SK-N-SH treated with all-trans-retinoic acid at 6 μM for 48 hours (cell line): ENCODE measurements at regions not wholly inside any gene's neighbourhood (a gene's known extent, or its start where the extent isn't known, plus 50 kb on each side); places are given as distances from the start of the nearest gene placed in this dataset.

Experiments used
- ATAC-seq: fragments of 200-7000 bp; cut with Tn5 transposase; 3 replicates; pipeline ENCODE4 v1.9.1; 2020; ENCODE audit warnings: mild to moderate bottlenecking, moderate library complexity
- ARNTL ChIP-seq: fragments of 450-650 bp; formaldehyde crosslinking; IDR thresholded peaks from 2 replicates; pipeline ENCODE4 v1.5.0; 2020; ENCODE audit warnings: low read depth, mild to moderate bottlenecking, moderate library complexity, borderline replicate concordance
- BACH2 ChIP-seq: fragments of 250-450 bp; sonication (Bioruptor Pico); IDR thresholded peaks from 2 replicates; pipeline ENCODE4 v1.9.0; 2021; ENCODE audit warnings: mild to moderate bottlenecking, borderline replicate concordance
- CSDC2 ChIP-seq: fragments of 250-450 bp; sonication (Bioruptor Pico); IDR thresholded peaks from 2 replicates; pipeline ENCODE4 v1.5.0; 2020; ENCODE audit warnings: mild to moderate bottlenecking, moderate library complexity
- CSRNP3 ChIP-seq: fragments of 250-450 bp; sonication (Bioruptor Pico); IDR thresholded peaks from 2 replicates; pipeline ENCODE4 v1.5.1; 2021; ENCODE audit warnings: mild to moderate bottlenecking, moderate library complexity
- ESRRG ChIP-seq: fragments of 250-450 bp; sonication (Bioruptor Pico); IDR thresholded peaks from 2 replicates; pipeline ENCODE4 v1.6.1; 2021; ENCODE audit warnings: mild to moderate bottlenecking
- ISL1 ChIP-seq: fragments of 250-450 bp; sonication (Bioruptor Pico); IDR thresholded peaks from 2 replicates; pipeline ENCODE4 v2.1.2; 2022; ENCODE audit warnings: mild to moderate bottlenecking, moderate library complexity
- OSR1 ChIP-seq: fragments of 250-450 bp; sonication (Bioruptor Pico); IDR thresholded peaks from 2 replicates; pipeline ENCODE4 v1.8.0; 2022; ENCODE audit warnings: moderate library complexity, mild to moderate bottlenecking, inconsistent platforms
- PPARA ChIP-seq: fragments of 250-450 bp; sonication (Bioruptor Pico); IDR thresholded peaks from 2 replicates; pipeline ENCODE4 v1.5.0; 2020; ENCODE audit warnings: mild to moderate bottlenecking, borderline replicate concordance
- RARB ChIP-seq: fragments of 250-450 bp; sonication (Bioruptor Pico); IDR thresholded peaks from 2 replicates; pipeline ENCODE4 v1.8.0; 2021; ENCODE audit warnings: mild to moderate bottlenecking, moderate library complexity
- SNAI2 ChIP-seq: fragments of 250-450 bp; sonication (Bioruptor Pico); IDR thresholded peaks from 2 replicates; pipeline ENCODE4 v1.5.0; 2020; ENCODE audit warnings: mild to moderate bottlenecking, moderate library complexity
- TCF4 ChIP-seq: fragments of 250-450 bp; sonication (Bioruptor Pico); IDR thresholded peaks from 2 replicates; pipeline ENCODE4 v1.8.0; 2021; ENCODE audit warnings: mild to moderate bottlenecking, moderate library complexity, borderline replicate concordance
- TOX ChIP-seq: fragments of 250-450 bp; sonication (Bioruptor Pico); IDR thresholded peaks from 2 replicates; pipeline ENCODE4 v1.8.0; 2021; ENCODE audit warnings: mild to moderate bottlenecking, moderate library complexity, borderline replicate concordance
- ZC3H10 ChIP-seq: fragments of 250-450 bp; sonication (Bioruptor Pico); IDR thresholded peaks from 2 replicates; pipeline ENCODE4 v1.5.1; 2021; ENCODE audit warnings: mild to moderate bottlenecking, moderate library complexity
- ZFP30 ChIP-seq: fragments of 450-650 bp; formaldehyde crosslinking; IDR thresholded peaks from 2 replicates; pipeline ENCODE4 v1.5.0; 2022; ENCODE audit warnings: mild to moderate bottlenecking, moderate library complexity
- ZNF565 ChIP-seq: fragments of 450-650 bp; formaldehyde crosslinking; conservative IDR thresholded peaks from 2 replicates; pipeline ENCODE4 v1.5.0; 2020; ENCODE audit warnings: low read depth, mild to moderate bottlenecking, moderate library complexity
- ZNF8 ChIP-seq: fragments of 450-650 bp; formaldehyde crosslinking; IDR thresholded peaks from 2 replicates; pipeline ENCODE4 v1.5.0; 2020; ENCODE audit warnings: mild to moderate bottlenecking, moderate library complexity
- TF ChIP-seq, protein P1 (sequence below): fragments of 250-450 bp; sonication (Bioruptor Pico); IDR thresholded peaks from 2 replicates; pipeline ENCODE4 v1.5.1; 2020; ENCODE audit warnings: low read depth, mild to moderate bottlenecking, moderate library complexity
- TF ChIP-seq, protein P2 (sequence below): fragments of 250-450 bp; sonication (Bioruptor Pico); IDR thresholded peaks from 2 replicates; pipeline ENCODE4 v1.5.0; 2020; ENCODE audit warnings: mild to moderate bottlenecking, moderate library complexity
- TF ChIP-seq, protein P3 (sequence below): fragments of 250-450 bp; sonication (Bioruptor Pico); IDR thresholded peaks from 2 replicates; pipeline ENCODE4 v1.8.0; 2021; ENCODE audit warnings: low read depth, mild to moderate bottlenecking, moderate library complexity, borderline replicate concordance
- TF ChIP-seq, protein P4 (sequence below): fragments of 250-450 bp; sonication (Bioruptor Pico); IDR thresholded peaks from 2 replicates; pipeline ENCODE4 v1.8.0; 2020; ENCODE audit warnings: mild to moderate bottlenecking, moderate library complexity, borderline replicate concordance

- TF ChIP-seq CSDC2 (CRISPR knock-in tag) (no peak), SNAI2 (CRISPR knock-in tag) (no peak), ZC3H10 (CRISPR knock-in tag) (no peak), TCF4 (no peak), ISL1 (CRISPR knock-in tag) (no peak), BACH2 (no peak), ZNF565 (CRISPR knock-in tag) (no peak), PPARA (CRISPR knock-in tag) (no peak)
- ATAC-seq = no peak
Observed at GRCh38 chr13:104831831-104832230, 1703.6 kb downstream of the EFNB2 start.

DNA sequence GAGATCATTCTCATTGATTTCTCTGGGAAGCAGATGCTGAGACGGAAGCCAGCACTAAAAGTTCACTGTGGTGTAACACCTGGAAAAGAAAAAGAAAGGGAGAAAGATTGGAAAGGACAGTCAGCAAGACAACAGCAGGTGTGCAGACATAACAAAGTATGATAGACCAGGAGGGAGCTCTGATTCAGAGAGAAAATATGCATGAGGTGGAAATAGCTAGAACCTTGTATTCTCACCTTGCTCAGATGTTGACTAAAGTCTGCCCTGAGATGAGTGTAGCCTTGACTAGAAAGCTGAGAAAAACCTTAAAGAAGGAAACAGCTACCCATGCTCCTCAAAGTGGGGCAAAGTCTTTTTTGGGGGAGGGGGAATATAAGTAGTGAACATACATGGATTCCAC lies 1711.8 kb downstream of the EFNB2 start:
- TF ChIP-seq ZNF8 (CRISPR knock-in tag) (no peak), ESRRG (CRISPR knock-in tag) (no peak), ISL1 (CRISPR knock-in tag) (no peak)
- no peak for ATAC-seq

DNA sequence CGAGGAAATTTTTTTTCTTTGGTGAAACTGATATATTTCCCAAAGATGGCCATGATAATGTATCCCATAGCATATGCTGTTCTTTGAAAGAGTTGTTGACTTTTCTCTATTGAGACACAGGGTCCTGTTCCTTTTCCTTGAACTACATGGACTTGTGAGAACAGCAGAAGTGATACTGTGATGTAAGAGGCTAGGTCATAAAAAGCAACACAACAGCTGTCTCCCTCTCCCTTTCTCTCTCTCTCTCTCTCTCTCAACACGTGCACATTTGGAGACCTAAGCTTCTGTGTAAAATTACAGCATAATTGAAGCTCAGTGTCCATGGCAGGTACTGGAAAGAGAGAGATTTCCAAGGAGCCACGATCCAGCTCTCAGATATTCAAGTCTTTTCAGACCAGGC lies 1712.4 kb downstream of the EFNB2 start:
- TF ChIP-seq ZNF8 (CRISPR knock-in tag) = no peak
- no peak for TF ChIP-seq CSRNP3
- no peak for TF ChIP-seq ZNF565 (CRISPR knock-in tag)
- no peak for TF ChIP-seq ZC3H10 (CRISPR knock-in tag)
- TF ChIP-seq, protein P1, sequence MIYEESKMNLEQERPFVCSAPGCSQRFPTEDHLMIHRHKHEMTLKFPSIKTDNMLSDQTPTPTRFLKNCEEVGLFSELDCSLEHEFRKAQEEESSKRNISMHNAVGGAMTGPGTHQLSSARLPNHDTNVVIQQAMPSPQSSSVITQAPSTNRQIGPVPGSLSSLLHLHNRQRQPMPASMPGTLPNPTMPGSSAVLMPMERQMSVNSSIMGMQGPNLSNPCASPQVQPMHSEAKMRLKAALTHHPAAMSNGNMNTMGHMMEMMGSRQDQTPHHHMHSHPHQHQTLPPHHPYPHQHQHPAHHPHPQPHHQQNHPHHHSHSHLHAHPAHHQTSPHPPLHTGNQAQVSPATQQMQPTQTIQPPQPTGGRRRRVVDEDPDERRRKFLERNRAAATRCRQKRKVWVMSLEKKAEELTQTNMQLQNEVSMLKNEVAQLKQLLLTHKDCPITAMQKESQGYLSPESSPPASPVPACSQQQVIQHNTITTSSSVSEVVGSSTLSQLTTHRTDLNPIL (CRISPR knock-in tag) = no peak
- ATAC-seq = no peak

- TF ChIP-seq ZFP30 (CRISPR knock-in tag) (no peak), ESRRG (CRISPR knock-in tag) (no peak), ARNTL (no peak), BACH2 (no peak), ISL1 (CRISPR knock-in tag) (no peak), ZNF8 (CRISPR knock-in tag) (no peak)
- TF ChIP-seq, protein P1 (CRISPR knock-in tag) = no peak
- TF ChIP-seq, protein P2, sequence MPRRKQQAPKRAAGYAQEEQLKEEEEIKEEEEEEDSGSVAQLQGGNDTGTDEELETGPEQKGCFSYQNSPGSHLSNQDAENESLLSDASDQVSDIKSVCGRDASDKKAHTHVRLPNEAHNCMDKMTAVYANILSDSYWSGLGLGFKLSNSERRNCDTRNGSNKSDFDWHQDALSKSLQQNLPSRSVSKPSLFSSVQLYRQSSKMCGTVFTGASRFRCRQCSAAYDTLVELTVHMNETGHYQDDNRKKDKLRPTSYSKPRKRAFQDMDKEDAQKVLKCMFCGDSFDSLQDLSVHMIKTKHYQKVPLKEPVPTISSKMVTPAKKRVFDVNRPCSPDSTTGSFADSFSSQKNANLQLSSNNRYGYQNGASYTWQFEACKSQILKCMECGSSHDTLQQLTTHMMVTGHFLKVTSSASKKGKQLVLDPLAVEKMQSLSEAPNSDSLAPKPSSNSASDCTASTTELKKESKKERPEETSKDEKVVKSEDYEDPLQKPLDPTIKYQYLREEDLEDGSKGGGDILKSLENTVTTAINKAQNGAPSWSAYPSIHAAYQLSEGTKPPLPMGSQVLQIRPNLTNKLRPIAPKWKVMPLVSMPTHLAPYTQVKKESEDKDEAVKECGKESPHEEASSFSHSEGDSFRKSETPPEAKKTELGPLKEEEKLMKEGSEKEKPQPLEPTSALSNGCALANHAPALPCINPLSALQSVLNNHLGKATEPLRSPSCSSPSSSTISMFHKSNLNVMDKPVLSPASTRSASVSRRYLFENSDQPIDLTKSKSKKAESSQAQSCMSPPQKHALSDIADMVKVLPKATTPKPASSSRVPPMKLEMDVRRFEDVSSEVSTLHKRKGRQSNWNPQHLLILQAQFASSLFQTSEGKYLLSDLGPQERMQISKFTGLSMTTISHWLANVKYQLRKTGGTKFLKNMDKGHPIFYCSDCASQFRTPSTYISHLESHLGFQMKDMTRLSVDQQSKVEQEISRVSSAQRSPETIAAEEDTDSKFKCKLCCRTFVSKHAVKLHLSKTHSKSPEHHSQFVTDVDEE (CRISPR knock-in tag) = no peak
- TF ChIP-seq, protein P3, sequence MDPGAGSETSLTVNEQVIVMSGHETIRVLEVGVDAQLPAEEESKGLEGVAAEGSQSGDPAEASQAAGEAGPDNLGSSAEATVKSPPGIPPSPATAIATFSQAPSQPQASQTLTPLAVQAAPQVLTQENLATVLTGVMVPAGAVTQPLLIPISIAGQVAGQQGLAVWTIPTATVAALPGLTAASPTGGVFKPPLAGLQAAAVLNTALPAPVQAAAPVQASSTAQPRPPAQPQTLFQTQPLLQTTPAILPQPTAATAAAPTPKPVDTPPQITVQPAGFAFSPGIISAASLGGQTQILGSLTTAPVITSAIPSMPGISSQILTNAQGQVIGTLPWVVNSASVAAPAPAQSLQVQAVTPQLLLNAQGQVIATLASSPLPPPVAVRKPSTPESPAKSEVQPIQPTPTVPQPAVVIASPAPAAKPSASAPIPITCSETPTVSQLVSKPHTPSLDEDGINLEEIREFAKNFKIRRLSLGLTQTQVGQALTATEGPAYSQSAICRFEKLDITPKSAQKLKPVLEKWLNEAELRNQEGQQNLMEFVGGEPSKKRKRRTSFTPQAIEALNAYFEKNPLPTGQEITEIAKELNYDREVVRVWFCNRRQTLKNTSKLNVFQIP (CRISPR knock-in tag) = no peak
- ATAC-seq = no peak
Observed at GRCh38 chr13:104817271-104817670, 1718.2 kb downstream of the EFNB2 start.

DNA sequence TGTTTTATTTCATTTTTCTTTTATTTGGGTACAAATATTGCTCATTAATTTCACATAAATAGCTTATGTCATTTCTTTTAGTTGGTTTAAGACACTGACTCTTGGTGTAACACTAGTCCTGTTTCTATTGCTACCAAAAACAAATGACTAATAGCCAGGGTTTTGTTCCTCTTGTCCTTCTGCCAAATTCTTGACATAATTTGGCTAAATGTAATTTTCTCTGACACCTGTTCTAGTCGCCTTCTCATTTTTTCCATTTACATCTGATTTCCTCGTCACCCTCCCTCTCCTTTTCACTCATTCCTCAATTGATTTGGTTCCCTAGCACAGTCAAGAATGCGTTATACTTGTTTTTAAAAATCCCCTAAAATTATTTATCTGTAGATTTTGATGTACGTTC lies 1718.7 kb downstream of the EFNB2 start:
- no peak for ATAC-seq
- TF ChIP-seq ARNTL (no peak), TOX (no peak), ZNF8 (CRISPR knock-in tag) (no peak), TCF4 (no peak), RARB (CRISPR knock-in tag) (no peak), BACH2 (no peak), PPARA (CRISPR knock-in tag) (no peak), CSRNP3 (no peak), ZFP30 (CRISPR knock-in tag) (no peak), OSR1 (CRISPR knock-in tag) (no peak)
- TF ChIP-seq, protein P3 (CRISPR knock-in tag) = no peak
- TF ChIP-seq, protein P4, sequence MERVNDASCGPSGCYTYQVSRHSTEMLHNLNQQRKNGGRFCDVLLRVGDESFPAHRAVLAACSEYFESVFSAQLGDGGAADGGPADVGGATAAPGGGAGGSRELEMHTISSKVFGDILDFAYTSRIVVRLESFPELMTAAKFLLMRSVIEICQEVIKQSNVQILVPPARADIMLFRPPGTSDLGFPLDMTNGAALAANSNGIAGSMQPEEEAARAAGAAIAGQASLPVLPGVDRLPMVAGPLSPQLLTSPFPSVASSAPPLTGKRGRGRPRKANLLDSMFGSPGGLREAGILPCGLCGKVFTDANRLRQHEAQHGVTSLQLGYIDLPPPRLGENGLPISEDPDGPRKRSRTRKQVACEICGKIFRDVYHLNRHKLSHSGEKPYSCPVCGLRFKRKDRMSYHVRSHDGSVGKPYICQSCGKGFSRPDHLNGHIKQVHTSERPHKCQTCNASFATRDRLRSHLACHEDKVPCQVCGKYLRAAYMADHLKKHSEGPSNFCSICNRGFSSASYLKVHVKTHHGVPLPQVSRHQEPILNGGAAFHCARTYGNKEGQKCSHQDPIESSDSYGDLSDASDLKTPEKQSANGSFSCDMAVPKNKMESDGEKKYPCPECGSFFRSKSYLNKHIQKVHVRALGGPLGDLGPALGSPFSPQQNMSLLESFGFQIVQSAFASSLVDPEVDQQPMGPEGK (CRISPR knock-in tag) = no peak
